WI38 (cell line): ENCODE measurements at regions not wholly inside any gene's neighbourhood (a gene's known extent, or its start where the extent isn't known, plus 50 kb on each side); places are given as distances from the start of the nearest gene placed in this dataset.
"Not testable (repeated sequence)": the region's sequence is repeated elsewhere in the genome, so short reads cannot be mapped to it uniquely, and the experiment has no call there.

Experiments used
- H3K4me3 ChIP-seq: 2 replicates; pipeline ENCODE4 v1.5.1; 2011; ENCODE audit warnings: low read depth, mild to moderate bottlenecking, control low read depth, low read length
- TF ChIP-seq, protein P1 (sequence below): IDR thresholded peaks from 2 replicates; pipeline ENCODE4 v1.5.1; 2012; ENCODE audit warnings: low read depth, mild to moderate bottlenecking, control low read depth, low read length

DNA sequence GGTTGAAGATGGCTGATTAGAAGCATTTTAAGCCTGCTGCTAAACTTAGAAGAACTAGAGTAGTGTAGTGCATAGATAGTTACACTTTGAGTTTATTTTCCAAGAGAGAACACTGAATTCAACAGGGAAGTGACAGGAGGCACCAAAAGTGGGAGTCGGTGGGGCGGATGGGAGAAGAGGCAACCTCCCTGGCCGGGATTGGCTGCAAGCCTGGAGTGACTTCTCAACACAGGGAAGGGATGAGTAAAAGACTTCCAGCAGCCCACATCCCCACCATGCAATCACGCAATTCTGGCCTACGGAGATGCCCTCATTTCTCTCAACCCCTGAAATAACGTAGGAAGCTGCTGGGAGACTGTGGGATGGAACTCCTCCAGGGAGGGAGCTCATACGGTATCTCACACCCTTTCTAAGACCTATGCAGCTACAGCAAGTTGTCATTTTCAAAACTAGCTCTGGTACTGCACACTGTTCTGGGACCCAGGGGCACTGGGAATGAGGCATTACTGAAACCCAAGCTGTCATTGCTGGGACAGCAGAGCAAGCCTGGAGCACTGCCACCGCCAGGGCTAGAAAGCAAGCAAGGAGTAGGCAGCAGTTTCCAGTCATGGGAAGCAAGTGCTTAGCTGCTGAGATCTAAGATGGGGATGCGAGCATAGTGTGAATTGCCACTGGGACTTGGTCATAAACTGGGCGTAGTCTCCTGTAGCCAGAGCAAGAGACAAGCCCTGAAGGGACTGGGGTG is 331.6 kb upstream of the PTGER4 start:
- H3K4me3 ChIP-seq, result no peak overlapping the region
- TF ChIP-seq, protein P1, sequence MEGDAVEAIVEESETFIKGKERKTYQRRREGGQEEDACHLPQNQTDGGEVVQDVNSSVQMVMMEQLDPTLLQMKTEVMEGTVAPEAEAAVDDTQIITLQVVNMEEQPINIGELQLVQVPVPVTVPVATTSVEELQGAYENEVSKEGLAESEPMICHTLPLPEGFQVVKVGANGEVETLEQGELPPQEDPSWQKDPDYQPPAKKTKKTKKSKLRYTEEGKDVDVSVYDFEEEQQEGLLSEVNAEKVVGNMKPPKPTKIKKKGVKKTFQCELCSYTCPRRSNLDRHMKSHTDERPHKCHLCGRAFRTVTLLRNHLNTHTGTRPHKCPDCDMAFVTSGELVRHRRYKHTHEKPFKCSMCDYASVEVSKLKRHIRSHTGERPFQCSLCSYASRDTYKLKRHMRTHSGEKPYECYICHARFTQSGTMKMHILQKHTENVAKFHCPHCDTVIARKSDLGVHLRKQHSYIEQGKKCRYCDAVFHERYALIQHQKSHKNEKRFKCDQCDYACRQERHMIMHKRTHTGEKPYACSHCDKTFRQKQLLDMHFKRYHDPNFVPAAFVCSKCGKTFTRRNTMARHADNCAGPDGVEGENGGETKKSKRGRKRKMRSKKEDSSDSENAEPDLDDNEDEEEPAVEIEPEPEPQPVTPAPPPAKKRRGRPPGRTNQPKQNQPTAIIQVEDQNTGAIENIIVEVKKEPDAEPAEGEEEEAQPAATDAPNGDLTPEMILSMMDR, result no peak

DNA sequence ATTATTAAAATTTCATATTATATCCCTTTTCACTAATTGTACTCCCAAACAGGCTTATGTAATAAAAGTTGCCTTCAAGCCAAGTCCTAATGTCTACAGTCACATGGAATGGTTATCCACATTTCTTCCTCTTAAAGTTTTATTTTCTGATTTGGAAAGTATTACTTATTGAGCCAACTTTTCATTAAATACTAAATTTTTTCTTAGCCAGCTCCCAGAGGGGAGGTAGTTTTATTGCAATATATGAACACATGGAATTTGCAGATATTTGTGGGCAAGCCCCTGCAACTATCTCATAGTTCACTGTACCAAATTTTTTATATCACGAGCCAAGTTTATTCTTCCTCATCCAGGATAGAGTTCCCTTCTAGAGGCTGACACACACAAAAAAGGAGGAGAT is 332.8 kb upstream of the PTGER4 start:
- H3K4me3 ChIP-seq, result no peak overlapping the region
- TF ChIP-seq, protein P1, result no peak

GRCh38 chr5:40338434-40338833 is 341.3 kb upstream of the PTGER4 start:
- H3K4me3 ChIP-seq, result not testable (repeated sequence)

DNA sequence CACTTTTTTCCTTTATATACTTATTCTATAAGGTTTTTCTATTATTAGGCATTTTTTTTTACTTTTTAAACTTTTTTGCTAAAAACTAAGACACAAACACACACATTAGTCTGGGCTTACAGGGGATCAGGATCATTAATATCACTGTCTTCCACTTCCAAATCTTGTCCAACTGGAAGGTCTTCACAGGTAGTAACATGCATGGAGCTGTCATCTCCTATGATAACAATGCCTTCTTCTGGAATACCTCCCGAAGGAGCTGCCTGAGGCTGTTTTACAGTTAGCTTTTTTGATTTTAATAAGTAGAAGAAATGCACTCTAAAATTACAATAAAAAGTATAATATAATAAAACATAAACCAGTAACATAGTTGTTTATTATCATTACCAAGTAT is 345.5 kb upstream of the PTGER4 start:
- no peak overlapping the region for H3K4me3 ChIP-seq
- TF ChIP-seq, protein P1, result no peak

GRCh38 chr5:40333459-40334241 is 346.1 kb upstream of the PTGER4 start:
- no peak overlapping the region for H3K4me3 ChIP-seq
- TF ChIP-seq, protein P1, result no peak

DNA sequence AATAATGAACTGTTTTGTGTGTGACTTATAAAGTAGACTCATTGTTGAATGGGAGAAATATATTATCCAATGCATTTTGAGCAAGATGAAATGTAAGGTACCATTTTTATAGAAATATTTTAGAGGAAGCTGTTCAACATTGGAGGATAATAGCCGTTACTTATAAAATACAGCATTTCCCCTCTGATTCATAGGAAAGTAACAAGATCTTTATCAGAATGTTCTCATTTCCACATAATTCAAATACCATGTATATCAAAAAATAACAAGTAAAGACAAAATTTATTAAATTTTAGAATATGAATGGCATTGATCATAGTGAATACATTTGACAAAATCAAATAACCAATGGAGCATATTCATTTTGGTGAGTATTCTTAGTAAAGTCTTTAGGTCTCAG is 346.7 kb upstream of the PTGER4 start:
- H3K4me3 ChIP-seq, result no peak overlapping the region
- TF ChIP-seq, protein P1, result no peak

DNA sequence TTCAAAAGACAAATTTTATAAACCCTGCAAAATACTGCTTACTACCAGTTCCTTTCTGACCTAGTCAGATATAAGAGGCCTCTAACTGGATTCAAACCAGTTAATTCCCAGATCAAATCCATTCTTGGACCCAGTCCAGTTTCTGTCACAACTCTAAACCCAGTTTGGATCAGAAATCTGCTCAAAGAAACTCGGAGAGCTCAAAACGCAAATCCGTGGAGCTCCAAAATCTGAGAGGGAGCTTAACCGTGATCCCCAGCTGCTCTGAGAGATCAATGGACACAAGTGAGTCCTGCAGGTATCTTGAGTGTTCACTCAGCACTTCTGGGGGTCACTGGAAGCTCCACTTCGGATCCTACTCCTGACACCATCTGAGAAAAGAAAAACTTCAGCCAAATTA is 348.1 kb upstream of the PTGER4 start:
- TF ChIP-seq, protein P1, result no peak

More for the DNA sequence above, 348.1 kb upstream of the PTGER4 start:
- no peak overlapping the region for H3K4me3 ChIP-seq
